ENCODE measurements at regions not wholly inside any gene's neighbourhood (a gene's known extent, or its start where the extent isn't known, plus 50 kb on each side); places are given as distances from the start of the nearest gene placed in this dataset.

DNA sequence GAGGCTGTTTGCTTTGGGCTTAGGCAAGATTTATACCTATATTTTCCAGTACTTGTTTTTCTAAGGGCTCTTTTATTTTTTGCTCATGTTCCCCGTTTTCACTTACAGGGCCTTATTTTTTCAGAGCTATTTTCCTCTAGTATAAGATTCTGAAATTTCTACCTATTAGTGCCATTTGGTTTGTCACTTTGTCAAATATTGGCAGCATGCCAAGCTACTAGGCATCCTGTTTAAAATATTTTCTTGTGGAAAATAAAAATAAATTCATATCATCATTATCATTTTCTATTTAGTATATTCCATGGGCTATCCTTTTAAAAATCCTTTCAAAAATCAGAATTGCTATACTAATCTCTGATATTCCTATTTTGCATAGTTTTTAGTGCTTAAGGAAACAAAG, 64.8 kb upstream of the CHST9 start:
- TF ChIP-seq, protein P1, sequence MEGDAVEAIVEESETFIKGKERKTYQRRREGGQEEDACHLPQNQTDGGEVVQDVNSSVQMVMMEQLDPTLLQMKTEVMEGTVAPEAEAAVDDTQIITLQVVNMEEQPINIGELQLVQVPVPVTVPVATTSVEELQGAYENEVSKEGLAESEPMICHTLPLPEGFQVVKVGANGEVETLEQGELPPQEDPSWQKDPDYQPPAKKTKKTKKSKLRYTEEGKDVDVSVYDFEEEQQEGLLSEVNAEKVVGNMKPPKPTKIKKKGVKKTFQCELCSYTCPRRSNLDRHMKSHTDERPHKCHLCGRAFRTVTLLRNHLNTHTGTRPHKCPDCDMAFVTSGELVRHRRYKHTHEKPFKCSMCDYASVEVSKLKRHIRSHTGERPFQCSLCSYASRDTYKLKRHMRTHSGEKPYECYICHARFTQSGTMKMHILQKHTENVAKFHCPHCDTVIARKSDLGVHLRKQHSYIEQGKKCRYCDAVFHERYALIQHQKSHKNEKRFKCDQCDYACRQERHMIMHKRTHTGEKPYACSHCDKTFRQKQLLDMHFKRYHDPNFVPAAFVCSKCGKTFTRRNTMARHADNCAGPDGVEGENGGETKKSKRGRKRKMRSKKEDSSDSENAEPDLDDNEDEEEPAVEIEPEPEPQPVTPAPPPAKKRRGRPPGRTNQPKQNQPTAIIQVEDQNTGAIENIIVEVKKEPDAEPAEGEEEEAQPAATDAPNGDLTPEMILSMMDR (IDR thresholded peaks at IDR 0.05): no peak
- TF ChIP-seq POLR2A (IDR thresholded peaks at IDR 0.05; ENCODE audit: low read depth): no peak
- no peak for TF ChIP-seq POLR2AphosphoS5 (IDR thresholded peaks at IDR 0.05)

Data from esophagus muscularis mucosa (tissue), 3 donors.